ENCODE measurements at regions not wholly inside any gene's neighbourhood (a gene's known extent, or its start where the extent isn't known, plus 50 kb on each side); places are given as distances from the start of the nearest gene placed in this dataset.

GRCh38 chr2:13916066-13916465, 716.5 kb upstream of the LRATD1 start (continued):
- TF ChIP-seq, protein P1, sequence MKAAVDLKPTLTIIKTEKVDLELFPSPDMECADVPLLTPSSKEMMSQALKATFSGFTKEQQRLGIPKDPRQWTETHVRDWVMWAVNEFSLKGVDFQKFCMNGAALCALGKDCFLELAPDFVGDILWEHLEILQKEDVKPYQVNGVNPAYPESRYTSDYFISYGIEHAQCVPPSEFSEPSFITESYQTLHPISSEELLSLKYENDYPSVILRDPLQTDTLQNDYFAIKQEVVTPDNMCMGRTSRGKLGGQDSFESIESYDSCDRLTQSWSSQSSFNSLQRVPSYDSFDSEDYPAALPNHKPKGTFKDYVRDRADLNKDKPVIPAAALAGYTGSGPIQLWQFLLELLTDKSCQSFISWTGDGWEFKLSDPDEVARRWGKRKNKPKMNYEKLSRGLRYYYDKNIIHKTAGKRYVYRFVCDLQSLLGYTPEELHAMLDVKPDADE (IDR thresholded peaks at IDR 0.05) = no peak
- no peak for TF ChIP-seq ZNF331 (CRISPR knock-in tag; IDR thresholded peaks at IDR 0.05; ENCODE audit: low read depth)

- Mint-ChIP-seq H3K4me1 (peaks cover 10% of the 10 kb centered on the region; the same call in 2 of the 3 replicates), H3K27me3 (ENCODE audit: insufficient read depth, low read depth, poor library complexity) (no peaks in the 10 kb centered on the region), H3K36me3 (ENCODE audit: low read depth) (no peaks in the 10 kb centered on the region), H3K9me3 (no peaks in the 10 kb centered on the region; the same call in 1 of the 3 replicates), H3K4me3 (no peak overlapping the region), H3K27ac (no peak overlapping the region)
- H3F3A ChIP-seq (replicated peaks; ENCODE audit: low read depth) = no peaks in the 10 kb centered on the region
- no peak overlapping the region for H3K4me3 ChIP-seq
- peaks cover 6% of the 10 kb centered on the region; the same call in 1 of the 2 replicates for H3K4me1 ChIP-seq (ENCODE audit: insufficient read depth)
- no peak overlapping the region for H3K4me2 ChIP-seq
- H3K27me3 ChIP-seq (ENCODE audit: insufficient read depth) = no peaks in the 10 kb centered on the region
- no peak for ATAC-seq
- H3K36me3 ChIP-seq (ENCODE audit: insufficient read depth) = no peaks in the 10 kb centered on the region
- peak; percentile 12 for DNase-seq (ENCODE audit: low spot score)
- no peak overlapping the region for H3K27ac ChIP-seq (ENCODE audit: low read depth)
- H3K79me2 ChIP-seq (replicated peaks; ENCODE audit: insufficient read depth) = no peaks in the 10 kb centered on the region
- H4K20me1 ChIP-seq (replicated peaks; ENCODE audit: insufficient read depth) = no peaks in the 10 kb centered on the region
- peak overlapping the region; percentile 53; the same call in 1 of the 2 replicates for H2AFZ ChIP-seq
- no peaks in the 10 kb centered on the region for H3K9me2 ChIP-seq (ENCODE audit: insufficient read depth)
- TF ChIP-seq ZNF462 (CRISPR knock-in tag; IDR thresholded peaks at IDR 0.05) (no peak), CREB1 (CRISPR knock-in tag; IDR thresholded peaks at IDR 0.05; ENCODE audit: low read depth) (no peak), EZH2phosphoT487 (IDR thresholded peaks at IDR 0.05; ENCODE audit: unreplicated experiment) (no peak), JUNB (IDR thresholded peaks at IDR 0.05; ENCODE audit: unreplicated experiment) (no peak), POLR2AphosphoS5 (IDR thresholded peaks at IDR 0.05; ENCODE audit: low read depth) (no peak), ZNF331 (CRISPR knock-in tag; IDR thresholded peaks at IDR 0.05; ENCODE audit: low read depth) (no peak), STAT1 (IDR thresholded peaks at IDR 0.05; ENCODE audit: unreplicated experiment) (no peak), EZH2 (IDR thresholded peaks at IDR 0.05; ENCODE audit: low read depth, unreplicated experiment) (no peak), NANOG (IDR thresholded peaks at IDR 0.05; ENCODE audit: borderline replicate concordance) (no peak), REST (IDR thresholded peaks at IDR 0.05; ENCODE audit: unreplicated experiment) (no peak), CTCF (conservative IDR thresholded peaks at IDR 0.05; ENCODE audit: low read depth in 2 of 2) (no peak)
- TF ChIP-seq, protein P1 (IDR thresholded peaks at IDR 0.05) = no peak
These were observed 714.6 kb upstream of the LRATD1 start for GRCh38 chr2:13917958-13918357.
